ENCODE measurements at regions not wholly inside any gene's neighbourhood (a gene's known extent, or its start where the extent isn't known, plus 50 kb on each side); places are given as distances from the start of the nearest gene placed in this dataset.

DNA sequence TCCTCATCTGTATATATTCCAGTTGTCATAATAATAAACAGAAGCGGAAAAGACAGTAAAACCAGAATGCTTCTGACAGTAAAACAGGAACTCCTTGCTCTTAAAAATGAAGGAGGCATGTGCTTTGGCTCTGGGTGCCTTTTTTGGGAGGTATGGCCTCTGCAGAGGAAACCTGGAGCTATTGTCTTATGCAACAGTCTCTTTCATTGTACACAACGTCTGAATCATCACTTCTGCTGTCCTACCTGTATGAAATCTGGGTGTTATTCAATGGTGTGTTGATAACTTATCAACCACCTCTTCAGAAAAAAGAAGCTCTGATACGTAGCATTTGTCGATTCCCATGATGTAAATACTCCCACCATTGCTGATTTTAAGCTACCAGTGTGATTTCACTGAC is 64.8 kb downstream of the CDCA7 start:
- BruUV-seq (replicated peaks): no TSS peak
- CTCF ChIA-PET: no interaction called here
- DNase-seq: no peak
- Mint-ChIP-seq H3K4me3 (ENCODE audit: low read depth, unreplicated experiment) (no peak overlapping the region), H3K27me3 (ENCODE audit: unreplicated experiment) (peaks cover 7% of the 10 kb centered on the region), H3K9me3 (ENCODE audit: low read depth, unreplicated experiment) (no peaks in the 10 kb centered on the region), H3K27ac (ENCODE audit: unreplicated experiment) (no peak overlapping the region), H3K36me3 (ENCODE audit: insufficient read depth, unreplicated experiment) (no peaks in the 10 kb centered on the region), H3K4me1 (ENCODE audit: low read depth, unreplicated experiment) (peaks cover 21% of the 10 kb centered on the region)
- intact Hi-C loops (cut with micrococcal nuclease; ENCODE audit: unreplicated experiment): no loop called here
- TF ChIP-seq, protein P1, sequence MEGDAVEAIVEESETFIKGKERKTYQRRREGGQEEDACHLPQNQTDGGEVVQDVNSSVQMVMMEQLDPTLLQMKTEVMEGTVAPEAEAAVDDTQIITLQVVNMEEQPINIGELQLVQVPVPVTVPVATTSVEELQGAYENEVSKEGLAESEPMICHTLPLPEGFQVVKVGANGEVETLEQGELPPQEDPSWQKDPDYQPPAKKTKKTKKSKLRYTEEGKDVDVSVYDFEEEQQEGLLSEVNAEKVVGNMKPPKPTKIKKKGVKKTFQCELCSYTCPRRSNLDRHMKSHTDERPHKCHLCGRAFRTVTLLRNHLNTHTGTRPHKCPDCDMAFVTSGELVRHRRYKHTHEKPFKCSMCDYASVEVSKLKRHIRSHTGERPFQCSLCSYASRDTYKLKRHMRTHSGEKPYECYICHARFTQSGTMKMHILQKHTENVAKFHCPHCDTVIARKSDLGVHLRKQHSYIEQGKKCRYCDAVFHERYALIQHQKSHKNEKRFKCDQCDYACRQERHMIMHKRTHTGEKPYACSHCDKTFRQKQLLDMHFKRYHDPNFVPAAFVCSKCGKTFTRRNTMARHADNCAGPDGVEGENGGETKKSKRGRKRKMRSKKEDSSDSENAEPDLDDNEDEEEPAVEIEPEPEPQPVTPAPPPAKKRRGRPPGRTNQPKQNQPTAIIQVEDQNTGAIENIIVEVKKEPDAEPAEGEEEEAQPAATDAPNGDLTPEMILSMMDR (IDR thresholded peaks at IDR 0.05; ENCODE audit: unreplicated experiment): no peak

DNA sequence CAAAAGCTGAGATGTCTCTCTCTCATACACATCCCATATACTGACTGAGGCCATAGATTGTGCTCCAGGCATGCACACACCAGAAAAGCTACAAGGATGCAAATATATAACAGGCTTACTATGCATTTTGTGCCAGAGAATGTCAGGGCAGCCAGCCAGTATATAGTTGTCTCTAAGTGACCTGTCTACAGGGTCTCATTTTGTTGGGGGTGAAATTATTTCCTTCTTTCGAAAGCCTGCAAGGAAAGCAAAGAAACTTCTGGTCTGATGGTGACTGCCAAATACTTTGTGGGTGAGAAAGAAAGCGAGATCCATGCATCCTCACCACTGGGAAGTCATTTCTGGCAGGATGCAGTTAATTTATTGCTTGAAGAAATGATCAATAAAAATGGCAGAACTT is 70.2 kb downstream of the CDCA7 start:
- intact Hi-C loops (cut with micrococcal nuclease; ENCODE audit: unreplicated experiment): no loop called here
- Mint-ChIP-seq H3K4me1 (ENCODE audit: low read depth, unreplicated experiment) (peaks cover 11% of the 10 kb centered on the region), H3K4me3 (ENCODE audit: low read depth, unreplicated experiment) (no peak overlapping the region), H3K27ac (ENCODE audit: unreplicated experiment) (no peak overlapping the region), H3K9me3 (ENCODE audit: low read depth, unreplicated experiment) (no peaks in the 10 kb centered on the region), H3K27me3 (ENCODE audit: unreplicated experiment) (peaks cover 7% of the 10 kb centered on the region), H3K36me3 (ENCODE audit: insufficient read depth, unreplicated experiment) (no peaks in the 10 kb centered on the region)
- TF ChIP-seq, protein P1 (IDR thresholded peaks at IDR 0.05; ENCODE audit: unreplicated experiment): no peak
- DNase-seq: no peak
- no TSS peak for BruUV-seq (replicated peaks)
- CTCF ChIA-PET: interaction anchor here (0.9 kb wide), 1 partner anchor 22 kb away, joined by 3 read pairs; no protein-coding TSS in a partner anchor

DNA sequence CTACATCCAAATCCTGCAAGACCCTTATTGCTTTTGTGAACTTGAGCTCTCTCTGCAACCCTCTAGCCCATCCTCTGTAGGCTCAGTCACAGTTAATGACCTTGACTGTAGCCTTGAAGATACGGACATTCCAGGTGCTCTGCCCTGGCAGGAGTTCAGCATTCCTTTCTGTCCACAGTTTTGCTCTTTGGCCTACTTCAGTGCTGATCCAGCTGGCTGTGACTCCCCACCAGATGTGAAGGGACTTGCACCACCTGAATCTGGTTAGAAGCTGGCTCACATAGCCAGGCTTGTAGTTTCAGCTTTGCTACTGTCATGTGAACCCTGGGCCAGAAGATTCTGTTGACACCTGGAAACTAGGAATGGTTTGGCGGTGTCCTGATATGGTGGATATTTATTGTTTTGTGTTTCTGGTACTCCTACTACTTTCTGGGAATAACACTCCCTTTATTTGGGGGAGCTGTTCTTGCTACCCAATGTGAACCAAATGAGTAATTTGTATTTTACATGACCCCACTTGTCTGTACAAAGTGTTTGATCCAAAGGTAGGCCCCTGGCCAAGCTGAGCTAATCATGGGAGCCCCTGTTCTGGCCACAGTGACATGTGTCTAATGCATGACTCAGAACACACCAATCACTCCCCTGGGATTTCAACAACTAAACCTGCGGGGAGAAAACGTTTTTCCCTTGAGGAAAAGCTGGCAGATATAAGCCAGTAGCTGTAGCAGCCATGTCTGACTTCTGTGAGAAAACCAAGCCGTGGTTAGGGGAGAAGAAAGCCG is 73.4 kb downstream of the CDCA7 start:
- H3K27ac Mint-ChIP-seq (ENCODE audit: unreplicated experiment): no peak overlapping the region
- intact Hi-C loops (cut with micrococcal nuclease; ENCODE audit: unreplicated experiment): no loop called here
- CTCF ChIA-PET: interaction anchor here (0.6 to 1.2 kb wide), 2 partner anchors 21 to 457 kb away, joined by 3 to 4 read pairs; no protein-coding TSS in a partner anchor
- DNase-seq: peak; percentile 11
- H3K27me3 Mint-ChIP-seq (ENCODE audit: unreplicated experiment): no peaks in the 10 kb centered on the region
- no peak overlapping the region for H3K4me3 Mint-ChIP-seq (ENCODE audit: low read depth, unreplicated experiment)
- TF ChIP-seq, protein P1 (IDR thresholded peaks at IDR 0.05; ENCODE audit: unreplicated experiment): no peak
- no TSS peak for BruUV-seq (replicated peaks)
- H3K4me1 Mint-ChIP-seq (ENCODE audit: low read depth, unreplicated experiment): peaks cover 20% of the 10 kb centered on the region
- H3K9me3 Mint-ChIP-seq (ENCODE audit: low read depth, unreplicated experiment): no peaks in the 10 kb centered on the region
- H3K36me3 Mint-ChIP-seq (ENCODE audit: insufficient read depth, unreplicated experiment): no peaks in the 10 kb centered on the region

DNA sequence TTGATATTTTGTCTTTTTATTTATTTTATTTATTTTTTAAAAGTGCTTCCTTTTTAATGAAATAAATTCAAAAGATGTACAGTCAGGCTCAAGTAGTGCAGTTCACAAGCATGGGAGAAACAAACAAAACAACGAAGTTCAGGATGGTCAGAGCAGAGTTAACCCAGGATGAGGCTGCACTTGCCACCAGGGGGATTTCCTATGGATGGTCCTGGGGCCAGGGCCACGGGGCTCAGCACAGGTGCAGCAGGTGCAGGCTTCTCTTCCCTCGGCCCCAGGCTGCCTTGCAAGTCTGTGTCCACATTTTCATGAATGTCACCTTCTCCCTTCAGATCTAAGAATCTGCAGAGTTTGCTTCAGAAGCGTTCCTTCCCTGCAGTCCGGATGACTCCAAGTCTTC is 76.5 kb downstream of the CDCA7 start:
- BruUV-seq (replicated peaks): no TSS peak
- no peak for DNase-seq
- CTCF ChIA-PET: no interaction called here
- Mint-ChIP-seq H3K27ac (ENCODE audit: unreplicated experiment) (no peak overlapping the region), H3K4me3 (ENCODE audit: low read depth, unreplicated experiment) (no peak overlapping the region), H3K9me3 (ENCODE audit: low read depth, unreplicated experiment) (no peaks in the 10 kb centered on the region), H3K36me3 (ENCODE audit: insufficient read depth, unreplicated experiment) (no peaks in the 10 kb centered on the region), H3K4me1 (ENCODE audit: low read depth, unreplicated experiment) (peaks cover 37% of the 10 kb centered on the region), H3K27me3 (ENCODE audit: unreplicated experiment) (no peaks in the 10 kb centered on the region)
- intact Hi-C loops (cut with micrococcal nuclease; ENCODE audit: unreplicated experiment): no loop called here
- TF ChIP-seq, protein P1 (IDR thresholded peaks at IDR 0.05; ENCODE audit: unreplicated experiment): no peak
